HG02840 (cell line): ENCODE measurements at regions not wholly inside any gene's neighbourhood (a gene's known extent, or its start where the extent isn't known, plus 50 kb on each side); places are given as distances from the start of the nearest gene placed in this dataset.

Experiments used
- ATAC-seq: cut with Tn5 transposase; IDR thresholded peaks from one replicate; pipeline ENCODE4 v1.9.1; 2021; ENCODE audit warnings: mild to moderate bottlenecking, moderate library complexity, moderate number of reproducible peaks; ENCODE audit not compliant: unreplicated experiment, low FRiP score

DNA sequence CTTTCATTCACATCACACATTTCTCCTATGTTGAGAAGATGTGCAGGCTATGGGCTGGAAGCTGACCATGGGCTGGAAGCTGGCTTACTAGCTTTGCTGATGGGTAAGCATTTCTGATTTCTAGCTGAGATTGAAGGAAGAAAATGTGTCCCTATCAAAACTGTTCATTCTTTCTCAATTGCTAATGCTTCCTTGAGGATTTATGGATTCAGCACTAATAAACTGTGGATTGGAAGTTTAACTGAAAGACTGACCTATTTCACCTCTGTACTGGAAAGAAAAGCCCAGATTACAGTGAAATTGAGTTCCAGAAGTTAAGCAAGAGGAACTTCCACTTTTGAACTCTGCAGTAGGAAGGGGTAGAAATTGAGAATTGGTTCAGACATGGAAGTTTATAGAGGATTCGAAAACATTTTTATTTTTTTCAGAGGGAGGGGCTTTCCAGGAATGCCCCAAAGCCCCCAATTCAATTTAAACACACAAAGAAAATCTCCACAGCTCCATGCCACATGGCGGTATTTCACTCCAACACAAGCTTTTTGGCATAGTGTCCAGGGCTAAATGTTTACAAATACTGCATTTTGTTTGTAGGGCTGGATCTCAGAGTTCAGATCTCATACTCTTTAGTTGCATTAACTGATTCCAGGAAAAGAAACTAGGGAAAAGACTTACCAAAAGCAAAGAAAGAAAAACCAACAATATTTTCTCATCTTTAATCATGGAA, 61.2 kb upstream of the ARGLU1 start:
- no peak for ATAC-seq

- ATAC-seq = no peak
Measured at GRCh38 chr13:106626473-106626872, 58.5 kb upstream of the ARGLU1 start.

- no peak for ATAC-seq
Measured at GRCh38 chr13:106625578-106625977, 57.6 kb upstream of the ARGLU1 start.

- ATAC-seq = no peak
Measured at GRCh38 chr13:106623799-106624460, 56.0 kb upstream of the ARGLU1 start.

- no peak for ATAC-seq
Measured at GRCh38 chr13:106621833-106622232, 53.9 kb upstream of the ARGLU1 start.

DNA sequence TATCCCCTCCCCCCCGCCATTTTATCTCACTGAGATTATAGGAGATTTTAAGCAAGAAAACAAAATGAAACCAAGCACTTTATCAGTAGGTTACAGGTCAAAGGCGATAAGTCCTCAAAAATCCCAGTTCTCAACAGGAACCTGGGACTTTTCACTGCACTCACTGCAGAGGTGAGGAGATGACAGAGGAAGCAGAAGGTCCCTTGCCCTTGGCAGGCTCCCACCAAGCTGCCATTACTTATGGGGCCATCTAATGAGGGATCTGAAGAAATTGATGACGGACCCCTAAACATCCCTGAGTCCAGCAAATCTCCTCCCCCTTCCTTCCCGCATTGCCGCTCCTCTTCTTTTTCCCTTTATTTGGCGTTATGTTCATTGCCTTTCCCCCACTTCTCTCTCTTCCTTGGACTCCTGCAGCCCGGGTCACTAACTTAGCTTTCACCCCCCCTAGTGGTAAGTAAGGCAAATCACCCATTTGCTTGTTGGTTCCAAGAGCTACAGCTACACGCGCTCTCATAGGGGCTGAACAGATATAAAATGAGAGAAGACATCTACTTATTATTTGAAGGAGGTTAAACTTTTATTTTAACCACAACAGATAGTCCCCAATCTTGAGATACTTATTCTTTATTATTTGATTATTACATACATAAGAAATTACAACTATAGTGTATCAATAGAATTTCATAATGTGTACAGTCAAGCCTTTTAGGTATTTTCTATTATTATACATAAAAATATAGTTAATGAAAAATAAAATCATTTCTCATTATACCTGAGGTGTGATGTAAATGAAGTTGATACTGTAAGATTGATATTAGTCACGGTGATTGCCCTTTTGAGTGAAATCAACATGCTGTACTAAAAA, 52.0 kb upstream of the ARGLU1 start:
- peak; percentile 86 for ATAC-seq
